Keratinocyte (primary cell): ENCODE measurements at regions not wholly inside any gene's neighbourhood (a gene's known extent, or its start where the extent isn't known, plus 50 kb on each side); places are given as distances from the start of the nearest gene placed in this dataset.

Experiments used
- DNase-seq: peaks from one replicate; pipeline ENCODE4 v3.0.0-alpha.2; 2011; ENCODE audit warnings: low read depth, missing footprints, low spot score
- FAIRE-seq: peaks from 2 replicates; lab custom pipeline; 2011; peaks lifted over from hg19 to GRCh38; lab: Jason Lieb, UNC
- H2AFZ ChIP-seq: 2 replicates; pipeline ENCODE4 v1.6.0; 2012; ENCODE audit warnings: low read length, control low read depth, inconsistent platforms; ENCODE audit not compliant: control insufficient read depth
- H3K27ac ChIP-seq: 2 replicates; pipeline ENCODE4 v1.5.1; 2011; ENCODE audit warnings: low read length; ENCODE audit not compliant: control insufficient read depth, insufficient read depth
- H3K27me3 ChIP-seq: 3 replicates; pipeline ENCODE4 v1.6.0; 2011; ENCODE audit warnings: low read length; ENCODE audit not compliant: control insufficient read depth, insufficient read depth; ENCODE audit errors: extremely low read depth
- H3K36me3 ChIP-seq, 2 experiments: 2 replicates in 1 of 2; 3 replicates in 1 of 2; pipeline ENCODE4 v1.5.1; 2011; ENCODE audit warnings: low read length in 2 of 2, mild to moderate bottlenecking in 1 of 2; ENCODE audit not compliant: control insufficient read depth in 2 of 2, insufficient read depth in 2 of 2; ENCODE audit errors: extremely low read depth in 1 of 2
- H3K4me1 ChIP-seq: 3 replicates; pipeline ENCODE4 v1.5.1; 2011; ENCODE audit warnings: low read length; ENCODE audit not compliant: control insufficient read depth, insufficient read depth; ENCODE audit errors: extremely low read depth
- H3K4me2 ChIP-seq: 3 replicates; pipeline ENCODE4 v1.6.0; 2011; ENCODE audit warnings: low read depth, low read length; ENCODE audit not compliant: control insufficient read depth, insufficient read depth; ENCODE audit errors: extremely low read depth
- H3K4me3 ChIP-seq, 3 experiments: fragments of 200-600 bp in 1 of 3; sonication (generic) in 1 of 3; 2 replicates in 2 of 3; 3 replicates in 1 of 3; pipeline ENCODE4 v1.5.1; 2011 to 2016; ENCODE audit warnings: low read length in 3 of 3, mild to moderate bottlenecking in 3 of 3, control low read depth in 2 of 3, inconsistent platforms in 1 of 3, low read depth in 1 of 3, mixed read lengths in 1 of 3, mixed run types in 1 of 3, moderate library complexity in 1 of 3; ENCODE audit not compliant: control insufficient read depth in 2 of 3, insufficient read depth in 2 of 3; ENCODE audit errors: extremely low read depth in 1 of 3
- H3K79me2 ChIP-seq: 2 replicates; pipeline ENCODE4 v1.6.0; 2012; ENCODE audit warnings: low read length; ENCODE audit not compliant: control insufficient read depth, insufficient read depth
- H3K9ac ChIP-seq: 3 replicates; pipeline ENCODE4 v1.6.0; 2011; ENCODE audit warnings: low read length; ENCODE audit not compliant: control insufficient read depth, insufficient read depth; ENCODE audit errors: extremely low read depth
- H3K9me1 ChIP-seq: 3 replicates; pipeline ENCODE4 v1.6.0; 2011; ENCODE audit warnings: low read length; ENCODE audit not compliant: control insufficient read depth, insufficient read depth; ENCODE audit errors: extremely low read depth
- H3K9me3 ChIP-seq: 2 replicates; pipeline ENCODE4 v1.5.1; 2012; ENCODE audit warnings: low read depth, low read length; ENCODE audit not compliant: control insufficient read depth
- H4K20me1 ChIP-seq: 3 replicates; pipeline ENCODE4 v1.6.0; 2011; ENCODE audit warnings: low read length; ENCODE audit not compliant: control insufficient read depth, insufficient read depth; ENCODE audit errors: extremely low read depth
- CTCF ChIP-seq, 3 experiments: IDR thresholded peaks in 1 of 3; conservative IDR thresholded peaks in 1 of 3; optimal IDR thresholded peaks in 1 of 3; 2 replicates in 2 of 3; 3 replicates in 1 of 3; pipeline versions ENCODE3 to v1.5.1; 2011; ENCODE audit warnings: low read length in 3 of 3, mild to moderate bottlenecking in 3 of 3, moderate library complexity in 2 of 3, control low read depth in 1 of 3, inconsistent platforms in 1 of 3; ENCODE audit not compliant: insufficient read depth in 2 of 3; ENCODE audit errors: extremely low read depth in 1 of 3
- EZH2 ChIP-seq: IDR thresholded peaks from one replicate; pipeline ENCODE4 v1.6.1; 2012; ENCODE audit warnings: inconsistent platforms, mild to moderate bottlenecking, low read length, moderate library complexity
- dilution Hi-C: fragments of 300-500 bp; cut with MboI; formaldehyde crosslinking; loops from one replicate; pipeline ENCODE4 v1.7.0; 2020; ENCODE audit warnings: low sequenced_read_pairs; ENCODE audit not compliant: extremely low pct_ligation_motif_present

GRCh38 chr7:51592842-51593599 is 276.4 kb upstream of the COBL start:
- Histone ChIP-seq H3K4me2 (no peak overlapping the region), H3K4me1 (no peaks in the 10 kb centered on the region), H3K27me3 (no peaks in the 10 kb centered on the region), H3K4me3 (no peak overlapping the region), H3K79me2 (no peaks in the 10 kb centered on the region), H3K9me3 (no peaks in the 10 kb centered on the region), H3K9me1 (no peaks in the 10 kb centered on the region), H3K27ac (no peak overlapping the region), H2AFZ (no peak overlapping the region), H4K20me1 (no peaks in the 10 kb centered on the region), H3K9ac (no peak overlapping the region), H3K36me3 (no peaks in the 10 kb centered on the region)
- dilution Hi-C loops, result no loop called here
- FAIRE-seq (no peak), DNase-seq (no peak)
- no peak for TF ChIP-seq EZH2
- no peak for TF ChIP-seq CTCF (optimal IDR thresholded peaks at IDR 0.05 in 1 of 3, IDR thresholded peaks at IDR 0.05 in 1 of 3, conservative IDR thresholded peaks at IDR 0.05 in 1 of 3; ENCODE audit: extremely low read depth in 1 of 3, insufficient read depth in 2 of 3, low read length in 3 of 3)

GRCh38 chr7:51591223-51591622 is 274.6 kb upstream of the COBL start:
- no peak for TF ChIP-seq EZH2
- TF ChIP-seq CTCF (optimal IDR thresholded peaks at IDR 0.05 in 1 of 3, IDR thresholded peaks at IDR 0.05 in 1 of 3, conservative IDR thresholded peaks at IDR 0.05 in 1 of 3; ENCODE audit: extremely low read depth in 1 of 3, insufficient read depth in 2 of 3, low read length in 3 of 3), result no peak
- no peaks in the 10 kb centered on the region for H3K4me1 ChIP-seq
- H3K9me3 ChIP-seq, result no peaks in the 10 kb centered on the region
- no peaks in the 10 kb centered on the region for H3K9me1 ChIP-seq
- dilution Hi-C loops, result no loop called here
- H3K27me3 ChIP-seq, result no peaks in the 10 kb centered on the region
- no peak overlapping the region for H3K27ac ChIP-seq
- H3K9ac ChIP-seq, result no peak overlapping the region
- no peaks in the 10 kb centered on the region for H3K36me3 ChIP-seq
- no peak overlapping the region for H3K4me2 ChIP-seq
- H2AFZ ChIP-seq, result no peak overlapping the region
- no peak for FAIRE-seq
- no peaks in the 10 kb centered on the region for H4K20me1 ChIP-seq
- no peak overlapping the region for H3K4me3 ChIP-seq
- DNase-seq, result no peak
- H3K79me2 ChIP-seq, result no peaks in the 10 kb centered on the region
